NCI-H2227 (cell line): ENCODE measurements at regions not wholly inside any gene's neighbourhood (a gene's known extent, or its start where the extent isn't known, plus 50 kb on each side); places are given as distances from the start of the nearest gene placed in this dataset.

Experiments used
- DNase-seq: peaks from one replicate; lab custom pipeline; 2025; ENCODE audit not compliant: unreplicated experiment; lab: John Stamatoyannopoulos, UW

- no peak for DNase-seq
Measured at GRCh38 chr2:12199491-12200211, 453.2 kb downstream of the LPIN1 start.

- DNase-seq: no peak
Measured at GRCh38 chr2:12201369-12201768, 454.9 kb downstream of the LPIN1 start.

GRCh38 chr2:12202313-12203075 is 456.1 kb downstream of the LPIN1 start:
- DNase-seq: no peak

- DNase-seq: no peak
Measured at GRCh38 chr2:12203528-12203927, 457.1 kb downstream of the LPIN1 start.

GRCh38 chr2:12205086-12205485 is 458.7 kb downstream of the LPIN1 start:
- DNase-seq: no peak

- no peak for DNase-seq
Measured at GRCh38 chr2:12207491-12207890, 461.1 kb downstream of the LPIN1 start.

- no peak for DNase-seq
Measured at GRCh38 chr2:12210016-12210933, 463.8 kb downstream of the LPIN1 start.

- DNase-seq: peak; percentile 67
Measured at GRCh38 chr2:12211326-12212175, 465.1 kb downstream of the LPIN1 start.

- DNase-seq: no peak
Measured at GRCh38 chr2:12212841-12213597, 466.6 kb downstream of the LPIN1 start.

GRCh38 chr2:12217175-12217574 is 470.7 kb downstream of the LPIN1 start:
- DNase-seq: no peak

GRCh38 chr2:12219761-12220160 is 473.3 kb downstream of the LPIN1 start:
- DNase-seq: no peak

- no peak for DNase-seq
Measured at GRCh38 chr2:12221584-12221983, 475.2 kb downstream of the LPIN1 start.

GRCh38 chr2:12222554-12222953 is 476.1 kb downstream of the LPIN1 start:
- DNase-seq: no peak

GRCh38 chr2:12223732-12224131 is 477.3 kb downstream of the LPIN1 start:
- no peak for DNase-seq

GRCh38 chr2:12226653-12227052 is 480.2 kb downstream of the LPIN1 start:
- no peak for DNase-seq

- DNase-seq: no peak
Measured at GRCh38 chr2:12227941-12228608, 481.6 kb downstream of the LPIN1 start.

- no peak for DNase-seq
Measured at GRCh38 chr2:12231288-12231687, 484.9 kb downstream of the LPIN1 start.

- DNase-seq: no peak
Measured at GRCh38 chr2:12232876-12233275, 483.9 kb upstream of the TRIB2 start.

GRCh38 chr2:12236136-12236844 is 480.4 kb upstream of the TRIB2 start:
- DNase-seq: no peak
